Erythroblast (primary cell): ENCODE measurements at regions not wholly inside any gene's neighbourhood (a gene's known extent, or its start where the extent isn't known, plus 50 kb on each side); places are given as distances from the start of the nearest gene placed in this dataset.

ENCODE experiments used
- GATA1 ChIP-seq: IDR thresholded peaks from 2 replicates; pipeline ENCODE4 v1.6.1; 2011; ENCODE audit warnings: low read depth, mild to moderate bottlenecking, control low read depth, low read length, moderate library complexity
- POLR2A ChIP-seq: IDR thresholded peaks from 2 replicates; pipeline ENCODE4 v1.6.1; 2011; ENCODE audit warnings: mild to moderate bottlenecking, low read length

DNA sequence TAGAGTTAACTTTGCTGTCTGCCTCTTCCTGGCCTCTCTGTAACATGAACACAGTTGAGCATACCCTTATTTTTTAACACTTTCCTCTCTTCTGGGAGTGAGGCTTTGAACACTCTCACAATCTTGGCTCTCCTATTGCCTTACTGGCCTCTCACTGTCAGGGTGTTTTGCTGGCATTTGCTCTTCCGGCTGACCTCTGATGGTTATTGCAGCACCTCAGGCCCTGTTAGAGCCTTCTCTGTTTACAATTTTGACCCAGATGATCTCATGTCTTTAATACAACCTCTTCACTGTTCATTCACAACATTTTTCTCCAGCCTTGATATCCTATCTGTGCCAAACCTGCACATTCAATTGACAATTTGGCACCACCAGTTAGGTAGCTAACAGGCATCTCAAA, 357.8 kb upstream of the USP15 start:
- TF ChIP-seq POLR2A (no peak), GATA1 (no peak)
